ENCODE measurements at regions not wholly inside any gene's neighbourhood (a gene's known extent, or its start where the extent isn't known, plus 50 kb on each side); places are given as distances from the start of the nearest gene placed in this dataset.

GRCh38 chr2:211103989-211104388, 547.6 kb downstream of the CPS1 start:
- TF ChIP-seq, protein P1, sequence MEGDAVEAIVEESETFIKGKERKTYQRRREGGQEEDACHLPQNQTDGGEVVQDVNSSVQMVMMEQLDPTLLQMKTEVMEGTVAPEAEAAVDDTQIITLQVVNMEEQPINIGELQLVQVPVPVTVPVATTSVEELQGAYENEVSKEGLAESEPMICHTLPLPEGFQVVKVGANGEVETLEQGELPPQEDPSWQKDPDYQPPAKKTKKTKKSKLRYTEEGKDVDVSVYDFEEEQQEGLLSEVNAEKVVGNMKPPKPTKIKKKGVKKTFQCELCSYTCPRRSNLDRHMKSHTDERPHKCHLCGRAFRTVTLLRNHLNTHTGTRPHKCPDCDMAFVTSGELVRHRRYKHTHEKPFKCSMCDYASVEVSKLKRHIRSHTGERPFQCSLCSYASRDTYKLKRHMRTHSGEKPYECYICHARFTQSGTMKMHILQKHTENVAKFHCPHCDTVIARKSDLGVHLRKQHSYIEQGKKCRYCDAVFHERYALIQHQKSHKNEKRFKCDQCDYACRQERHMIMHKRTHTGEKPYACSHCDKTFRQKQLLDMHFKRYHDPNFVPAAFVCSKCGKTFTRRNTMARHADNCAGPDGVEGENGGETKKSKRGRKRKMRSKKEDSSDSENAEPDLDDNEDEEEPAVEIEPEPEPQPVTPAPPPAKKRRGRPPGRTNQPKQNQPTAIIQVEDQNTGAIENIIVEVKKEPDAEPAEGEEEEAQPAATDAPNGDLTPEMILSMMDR (optimal IDR thresholded peaks at IDR 0.05 in 1 of 3, IDR thresholded peaks at IDR 0.05 in 1 of 3, conservative IDR thresholded peaks at IDR 0.05 in 1 of 3; ENCODE audit: extremely low read depth in 1 of 3, insufficient read depth in 2 of 3, low read length in 3 of 3) = no peak
- no peak for TF ChIP-seq EZH2 (IDR thresholded peaks at IDR 0.05; ENCODE audit: low read length)

Data from keratinocyte (primary cell).